G401 (cell line): ENCODE measurements at regions not wholly inside any gene's neighbourhood (a gene's known extent, or its start where the extent isn't known, plus 50 kb on each side); places are given as distances from the start of the nearest gene placed in this dataset.

Experiments used
- DNase-seq: peaks from one replicate; pipeline ENCODE4 v3.0.0-alpha.2; 2015; ENCODE audit warnings: low spot score
- in situ Hi-C: cut with HindIII; loops from 2 replicates; pipeline ENCODE4 v1.10.0; 2016; ENCODE audit warnings: low sequenced_read_pairs, mixed read lengths

GRCh38 chr19:29098863-29099481, 114.0 kb downstream of the UQCRFS1 start:
- in situ Hi-C loops = no loop called here
- DNase-seq = no peak

- DNase-seq = no peak
- in situ Hi-C loops = no loop called here
Measured at GRCh38 chr19:29098091-29098490, 114.9 kb downstream of the UQCRFS1 start.

GRCh38 chr19:29096896-29097295, 116.1 kb downstream of the UQCRFS1 start:
- in situ Hi-C loops = no loop called here

GRCh38 chr19:29093553-29093908, 119.4 kb downstream of the UQCRFS1 start:
- in situ Hi-C loops = no loop called here
- DNase-seq = no peak

More at GRCh38 chr19:29096896-29097295, 116.1 kb downstream of the UQCRFS1 start:
- no peak for DNase-seq

- in situ Hi-C loops = no loop called here
- DNase-seq = no peak
Measured at GRCh38 chr19:29092712-29093552, 120.0 kb downstream of the UQCRFS1 start.

GRCh38 chr19:29090783-29091526, 122.0 kb downstream of the UQCRFS1 start:
- no peak for DNase-seq
- in situ Hi-C loops = no loop called here

GRCh38 chr19:29089315-29089870, 123.6 kb downstream of the UQCRFS1 start:
- no peak for DNase-seq
- in situ Hi-C loops = no loop called here

GRCh38 chr19:29088761-29089160, 124.2 kb downstream of the UQCRFS1 start:
- in situ Hi-C loops = no loop called here
- DNase-seq = no peak

- in situ Hi-C loops = no loop called here
- DNase-seq = no peak
Measured at GRCh38 chr19:29086646-29087045, 126.3 kb downstream of the UQCRFS1 start.

- in situ Hi-C loops = no loop called here
- no peak for DNase-seq
Measured at GRCh38 chr19:29086182-29086581, 126.8 kb downstream of the UQCRFS1 start.

- in situ Hi-C loops = no loop called here
- no peak for DNase-seq
Measured at GRCh38 chr19:29085630-29086029, 127.3 kb downstream of the UQCRFS1 start.

- in situ Hi-C loops = no loop called here
- no peak for DNase-seq
Measured at GRCh38 chr19:29085206-29085605, 127.7 kb downstream of the UQCRFS1 start.

GRCh38 chr19:29084266-29084665, 128.7 kb downstream of the UQCRFS1 start:
- in situ Hi-C loops = no loop called here
- no peak for DNase-seq

- no peak for DNase-seq
- in situ Hi-C loops = no loop called here
Measured at GRCh38 chr19:29083863-29084262, 129.1 kb downstream of the UQCRFS1 start.

GRCh38 chr19:29079356-29080032, 133.5 kb downstream of the UQCRFS1 start:
- no peak for DNase-seq

GRCh38 chr19:29076963-29077362, 136.0 kb downstream of the UQCRFS1 start:
- in situ Hi-C loops = no loop called here
- no peak for DNase-seq

More at GRCh38 chr19:29079356-29080032, 133.5 kb downstream of the UQCRFS1 start:
- in situ Hi-C loops = no loop called here

GRCh38 chr19:29076161-29076560, 136.8 kb downstream of the UQCRFS1 start:
- no peak for DNase-seq
- in situ Hi-C loops = no loop called here

- in situ Hi-C loops = no loop called here
Measured at GRCh38 chr19:29075149-29075548, 137.8 kb downstream of the UQCRFS1 start.

GRCh38 chr19:29074579-29074978, 138.4 kb downstream of the UQCRFS1 start:
- no peak for DNase-seq
- in situ Hi-C loops = no loop called here

More at GRCh38 chr19:29075149-29075548, 137.8 kb downstream of the UQCRFS1 start:
- DNase-seq = no peak
